HL-60 (cell line): ENCODE measurements at regions not wholly inside any gene's neighbourhood (a gene's known extent, or its start where the extent isn't known, plus 50 kb on each side); places are given as distances from the start of the nearest gene placed in this dataset.

Source experiments
- CTCF ChIP-seq: IDR thresholded peaks from one replicate; pipeline ENCODE4 v1.5.1; 2011; ENCODE audit warnings: low read length, control low read depth, inconsistent platforms; ENCODE audit not compliant: insufficient read depth
- GABPA ChIP-seq: IDR thresholded peaks from 2 replicates; pipeline ENCODE4 v1.6.1; 2012; ENCODE audit warnings: low read depth
- POLR2AphosphoS5 ChIP-seq: IDR thresholded peaks from 2 replicates; pipeline ENCODE4 v1.6.1; 2012; ENCODE audit warnings: low read depth
- REST ChIP-seq: IDR thresholded peaks from 2 replicates; pipeline ENCODE4 v1.6.1; 2012; ENCODE audit warnings: low read depth; ENCODE audit not compliant: insufficient replicate concordance
- SPI1 ChIP-seq: IDR thresholded peaks from 2 replicates; pipeline ENCODE4 v1.6.1; 2012; ENCODE audit warnings: low read depth, mild to moderate bottlenecking, borderline replicate concordance

- no peak for TF ChIP-seq CTCF
- TF ChIP-seq REST, result no peak
- TF ChIP-seq SPI1, result no peak
- no peak for TF ChIP-seq POLR2AphosphoS5
- TF ChIP-seq GABPA, result no peak
These were observed 380.8 kb upstream of the NDN start for GRCh38 chr15:24067733-24068501.
